Ishikawa (cell line): ENCODE measurements at regions not wholly inside any gene's neighbourhood (a gene's known extent, or its start where the extent isn't known, plus 50 kb on each side); places are given as distances from the start of the nearest gene placed in this dataset.

Source experiments
- CEBPB ChIP-seq: IDR thresholded peaks from 2 replicates; pipeline ENCODE4 v1.6.1; 2012
- CREB1 ChIP-seq: IDR thresholded peaks from 2 replicates; pipeline ENCODE4 v1.6.1; 2012; ENCODE audit warnings: low read depth
- EGR1 ChIP-seq: IDR thresholded peaks from 2 replicates; pipeline ENCODE4 v1.6.1; 2012
- EP300 ChIP-seq: IDR thresholded peaks from 2 replicates; pipeline ENCODE4 v1.6.1; 2012; ENCODE audit warnings: borderline replicate concordance
- FOXM1 ChIP-seq: IDR thresholded peaks from 2 replicates; pipeline ENCODE4 v1.6.1; 2012; ENCODE audit warnings: low read depth, borderline replicate concordance
- NFIC ChIP-seq: IDR thresholded peaks from 2 replicates; pipeline ENCODE4 v1.6.1; 2012
- TAF1 ChIP-seq: IDR thresholded peaks from 2 replicates; pipeline ENCODE4 v1.6.1; 2012; ENCODE audit warnings: low read depth, mild to moderate bottlenecking
- TCF12 ChIP-seq: IDR thresholded peaks from 2 replicates; pipeline ENCODE4 v1.6.1; 2012; ENCODE audit warnings: low read depth
- TEAD4 ChIP-seq: IDR thresholded peaks from 2 replicates; pipeline ENCODE4 v1.6.1; 2012
- YY1 ChIP-seq: IDR thresholded peaks from 2 replicates; pipeline ENCODE4 v1.6.1; 2012; ENCODE audit warnings: low read depth
- ZBTB7A ChIP-seq: IDR thresholded peaks from 2 replicates; pipeline ENCODE4 v1.6.1; 2012; ENCODE audit warnings: low read depth
- TF ChIP-seq, protein P1 (sequence below): IDR thresholded peaks from 2 replicates; pipeline ENCODE4 v1.6.1; 2012
- TF ChIP-seq, protein P2 (sequence below): IDR thresholded peaks from 2 replicates; pipeline ENCODE4 v1.6.1; 2012; ENCODE audit warnings: low read depth, mild to moderate bottlenecking

DNA sequence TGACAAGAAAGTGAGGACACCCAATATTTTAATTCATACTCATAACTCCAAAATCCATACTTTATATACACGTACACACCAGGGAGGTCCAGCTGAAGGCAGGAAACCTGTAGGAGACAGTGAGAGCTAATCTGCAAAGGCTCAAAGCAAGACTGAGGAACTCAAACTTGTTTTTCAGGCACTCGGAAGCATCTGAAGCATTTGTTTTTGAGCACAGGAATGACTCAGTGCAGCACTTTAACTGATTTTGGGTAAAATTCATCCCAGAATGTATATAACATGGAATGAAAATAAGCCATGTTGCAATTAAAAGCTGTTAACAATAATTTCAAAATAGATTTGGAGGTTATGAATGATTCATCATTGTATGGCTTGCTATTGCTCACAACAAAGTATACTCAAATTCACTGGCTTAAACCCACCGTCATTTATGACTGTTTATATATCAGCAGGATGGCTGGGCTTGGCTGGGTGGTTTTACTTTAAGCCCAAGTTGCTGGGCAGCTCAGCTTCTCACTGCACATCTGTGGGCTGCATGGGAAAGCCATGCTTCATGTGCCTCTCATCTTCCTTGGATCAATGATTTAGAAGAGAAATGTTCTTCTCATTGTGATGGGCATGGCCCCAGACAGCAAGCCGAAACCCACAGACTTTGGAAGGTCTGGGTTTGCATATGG, 177.0 kb downstream of the RFC3 start:
- TF ChIP-seq, protein P1, sequence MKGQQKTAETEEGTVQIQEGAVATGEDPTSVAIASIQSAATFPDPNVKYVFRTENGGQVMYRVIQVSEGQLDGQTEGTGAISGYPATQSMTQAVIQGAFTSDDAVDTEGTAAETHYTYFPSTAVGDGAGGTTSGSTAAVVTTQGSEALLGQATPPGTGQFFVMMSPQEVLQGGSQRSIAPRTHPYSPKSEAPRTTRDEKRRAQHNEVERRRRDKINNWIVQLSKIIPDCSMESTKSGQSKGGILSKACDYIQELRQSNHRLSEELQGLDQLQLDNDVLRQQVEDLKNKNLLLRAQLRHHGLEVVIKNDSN, result no peak
- TF ChIP-seq TEAD4 (no peak), EGR1 (no peak), FOXM1 (no peak), CEBPB (no peak), TAF1 (no peak), TCF12 (no peak), EP300 (no peak), ZBTB7A (no peak)
- TF ChIP-seq, protein P2, sequence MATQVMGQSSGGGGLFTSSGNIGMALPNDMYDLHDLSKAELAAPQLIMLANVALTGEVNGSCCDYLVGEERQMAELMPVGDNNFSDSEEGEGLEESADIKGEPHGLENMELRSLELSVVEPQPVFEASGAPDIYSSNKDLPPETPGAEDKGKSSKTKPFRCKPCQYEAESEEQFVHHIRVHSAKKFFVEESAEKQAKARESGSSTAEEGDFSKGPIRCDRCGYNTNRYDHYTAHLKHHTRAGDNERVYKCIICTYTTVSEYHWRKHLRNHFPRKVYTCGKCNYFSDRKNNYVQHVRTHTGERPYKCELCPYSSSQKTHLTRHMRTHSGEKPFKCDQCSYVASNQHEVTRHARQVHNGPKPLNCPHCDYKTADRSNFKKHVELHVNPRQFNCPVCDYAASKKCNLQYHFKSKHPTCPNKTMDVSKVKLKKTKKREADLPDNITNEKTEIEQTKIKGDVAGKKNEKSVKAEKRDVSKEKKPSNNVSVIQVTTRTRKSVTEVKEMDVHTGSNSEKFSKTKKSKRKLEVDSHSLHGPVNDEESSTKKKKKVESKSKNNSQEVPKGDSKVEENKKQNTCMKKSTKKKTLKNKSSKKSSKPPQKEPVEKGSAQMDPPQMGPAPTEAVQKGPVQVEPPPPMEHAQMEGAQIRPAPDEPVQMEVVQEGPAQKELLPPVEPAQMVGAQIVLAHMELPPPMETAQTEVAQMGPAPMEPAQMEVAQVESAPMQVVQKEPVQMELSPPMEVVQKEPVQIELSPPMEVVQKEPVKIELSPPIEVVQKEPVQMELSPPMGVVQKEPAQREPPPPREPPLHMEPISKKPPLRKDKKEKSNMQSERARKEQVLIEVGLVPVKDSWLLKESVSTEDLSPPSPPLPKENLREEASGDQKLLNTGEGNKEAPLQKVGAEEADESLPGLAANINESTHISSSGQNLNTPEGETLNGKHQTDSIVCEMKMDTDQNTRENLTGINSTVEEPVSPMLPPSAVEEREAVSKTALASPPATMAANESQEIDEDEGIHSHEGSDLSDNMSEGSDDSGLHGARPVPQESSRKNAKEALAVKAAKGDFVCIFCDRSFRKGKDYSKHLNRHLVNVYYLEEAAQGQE, result no peak

DNA sequence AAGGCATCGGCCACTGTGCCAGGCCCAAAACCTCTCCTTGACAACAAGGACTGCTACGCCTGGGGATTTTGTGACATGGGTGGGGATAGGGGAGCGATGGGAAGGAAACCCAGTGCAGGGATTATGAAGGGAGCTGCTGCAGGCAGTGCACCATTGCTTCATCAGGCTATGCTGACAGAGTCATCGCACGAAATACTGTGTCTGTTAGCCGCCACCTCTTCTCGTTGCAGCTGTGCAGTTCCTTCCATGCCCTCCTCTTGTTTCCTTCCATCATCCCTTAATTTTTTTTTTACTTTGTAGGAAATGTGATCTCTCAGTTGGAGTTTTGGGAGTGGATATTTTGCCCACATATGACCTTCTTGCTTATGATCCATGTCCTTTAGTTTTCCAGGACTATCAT, 178.7 kb downstream of the RFC3 start:
- TF ChIP-seq TEAD4, result no peak
- no peak for TF ChIP-seq CREB1
- TF ChIP-seq, protein P2, result no peak
- TF ChIP-seq FOXM1, result no peak
- TF ChIP-seq TAF1, result no peak
- TF ChIP-seq CEBPB, result no peak
- TF ChIP-seq EP300, result no peak
- TF ChIP-seq EGR1, result no peak
- no peak for TF ChIP-seq NFIC
- no peak for TF ChIP-seq ZBTB7A

DNA sequence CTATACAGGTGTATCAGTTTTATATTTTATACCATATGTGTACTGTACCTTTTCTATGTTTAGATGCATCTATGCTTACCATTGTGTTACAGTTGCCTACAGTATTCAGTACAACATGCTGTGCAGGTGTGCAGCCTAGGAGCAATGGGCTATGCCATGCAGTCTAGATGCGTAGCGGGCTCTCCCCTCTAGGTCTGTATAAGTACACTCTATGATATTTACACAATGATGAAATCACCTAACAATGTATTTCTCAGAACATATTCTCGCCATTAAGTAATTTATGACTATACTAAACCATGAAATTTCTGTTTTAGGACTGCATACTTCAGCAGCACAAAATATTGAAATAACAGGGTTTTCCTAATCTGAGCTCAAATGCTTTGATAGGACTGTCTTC, 179.6 kb downstream of the RFC3 start:
- TF ChIP-seq CREB1 (no peak), TEAD4 (no peak), TAF1 (no peak), EGR1 (no peak), ZBTB7A (no peak), CEBPB (no peak), NFIC (no peak), FOXM1 (no peak), EP300 (no peak)
- TF ChIP-seq, protein P2, result no peak
- TF ChIP-seq, protein P1, result no peak

DNA sequence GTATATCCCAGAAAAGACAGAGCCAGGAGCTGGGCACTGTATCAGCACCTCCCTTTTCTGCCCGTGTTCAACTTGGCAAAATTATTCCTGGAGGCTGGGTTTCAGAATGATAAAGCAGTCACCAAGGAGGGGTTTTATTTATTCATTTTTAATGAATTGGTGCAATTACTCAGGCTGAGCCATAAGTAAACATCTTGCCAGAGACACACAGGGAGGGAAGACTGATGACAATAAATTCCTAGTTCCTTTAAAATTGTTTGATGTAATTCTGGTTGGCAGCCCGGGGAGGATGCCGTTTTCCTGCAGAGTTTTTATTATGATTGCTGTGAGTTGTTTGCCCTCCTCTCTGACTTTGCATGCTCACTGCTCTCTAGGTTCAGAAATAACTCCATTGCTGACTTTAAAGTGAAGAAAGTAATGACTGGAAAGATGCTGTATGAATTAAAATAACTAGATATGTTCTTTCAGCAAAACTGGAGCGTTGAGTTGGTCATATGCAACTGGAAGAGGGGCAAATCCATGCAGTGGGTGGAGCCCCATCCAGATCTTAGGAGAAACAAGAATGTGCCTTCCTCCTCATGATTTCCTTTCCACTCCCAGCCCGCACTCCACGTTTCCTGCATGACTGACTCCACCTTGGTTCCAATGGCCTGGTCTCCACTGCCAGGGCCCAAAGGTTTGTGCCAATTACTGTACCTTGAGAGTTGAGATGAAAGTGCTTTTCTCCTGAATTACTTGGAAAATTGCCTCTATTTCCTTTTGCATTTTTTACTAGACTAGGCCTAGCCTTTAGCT, 182.1 kb downstream of the RFC3 start:
- TF ChIP-seq NFIC (no peak), EP300 (no peak), YY1 (no peak), CEBPB (no peak), TEAD4 (no peak), ZBTB7A (no peak)

DNA sequence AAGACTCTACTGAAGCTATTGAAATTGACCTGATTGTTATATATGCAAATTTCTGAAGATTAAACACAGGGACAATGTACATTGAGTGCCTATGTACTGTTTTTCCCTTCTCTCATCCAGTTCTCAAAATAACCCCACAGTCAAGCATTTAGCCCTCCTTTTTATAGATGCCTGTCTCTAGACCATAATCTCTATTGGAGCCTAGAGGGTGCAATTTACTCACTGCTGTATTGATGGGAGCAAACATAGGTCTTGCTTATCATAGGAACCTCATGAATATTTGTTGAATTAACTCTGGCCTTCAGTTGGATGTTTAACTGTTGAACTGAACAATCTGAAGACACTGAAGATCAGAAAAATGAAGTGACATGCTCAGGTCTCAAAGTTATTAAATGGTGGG, 183.0 kb downstream of the RFC3 start:
- TF ChIP-seq NFIC (no peak), ZBTB7A (no peak), FOXM1 (no peak)
